Activated naive CD8-positive, alpha-beta T cell treated with anti-CD3 and anti-CD28 coated beads, Interleukin-2, amount 10 ng/mL, durations not matched to agents 7 days and 5 days (primary cell): ENCODE measurements at regions not wholly inside any gene's neighbourhood (a gene's known extent, or its start where the extent isn't known, plus 50 kb on each side); places are given as distances from the start of the nearest gene placed in this dataset.

Source experiments
- ATAC-seq: fragments of 150-1000 bp; cut with Tn5 transposase; one replicate; pipeline ENCODE4 v1.10.0; 2021; ENCODE audit warnings: low read depth, moderate library complexity
- POLR2A ChIA-PET: fragments of 350-600 bp; sonication (Branson Sonifier 250); formaldehyde crosslinking; loops from one replicate; lab custom pipeline; 2021; ENCODE audit warnings: antibody characterized with exemption; lab: Charles Lee
- DNase-seq: peaks from one replicate; pipeline ENCODE4 v3.0.0; 2021
- H3K27ac Mint-ChIP-seq: one replicate; pipeline ENCODE4 v1.8.0; 2022; ENCODE audit warnings: mild to moderate bottlenecking, mixed read lengths
- H3K27me3 Mint-ChIP-seq: one replicate; pipeline ENCODE4 v1.8.0; 2022; ENCODE audit warnings: mild to moderate bottlenecking, moderate library complexity, mixed read lengths
- H3K36me3 Mint-ChIP-seq: one replicate; pipeline ENCODE4 v1.8.0; 2021; ENCODE audit warnings: mild to moderate bottlenecking, mixed read lengths
- H3K4me1 Mint-ChIP-seq: one replicate; pipeline ENCODE4 v1.8.0; 2021; ENCODE audit warnings: mixed read lengths
- H3K4me3 Mint-ChIP-seq: one replicate; pipeline ENCODE4 v1.8.0; 2022; ENCODE audit warnings: mild to moderate bottlenecking, moderate library complexity, mixed read lengths
- H3K9me3 Mint-ChIP-seq: one replicate; pipeline ENCODE4 v1.8.0; 2021; ENCODE audit warnings: mixed read lengths

DNA sequence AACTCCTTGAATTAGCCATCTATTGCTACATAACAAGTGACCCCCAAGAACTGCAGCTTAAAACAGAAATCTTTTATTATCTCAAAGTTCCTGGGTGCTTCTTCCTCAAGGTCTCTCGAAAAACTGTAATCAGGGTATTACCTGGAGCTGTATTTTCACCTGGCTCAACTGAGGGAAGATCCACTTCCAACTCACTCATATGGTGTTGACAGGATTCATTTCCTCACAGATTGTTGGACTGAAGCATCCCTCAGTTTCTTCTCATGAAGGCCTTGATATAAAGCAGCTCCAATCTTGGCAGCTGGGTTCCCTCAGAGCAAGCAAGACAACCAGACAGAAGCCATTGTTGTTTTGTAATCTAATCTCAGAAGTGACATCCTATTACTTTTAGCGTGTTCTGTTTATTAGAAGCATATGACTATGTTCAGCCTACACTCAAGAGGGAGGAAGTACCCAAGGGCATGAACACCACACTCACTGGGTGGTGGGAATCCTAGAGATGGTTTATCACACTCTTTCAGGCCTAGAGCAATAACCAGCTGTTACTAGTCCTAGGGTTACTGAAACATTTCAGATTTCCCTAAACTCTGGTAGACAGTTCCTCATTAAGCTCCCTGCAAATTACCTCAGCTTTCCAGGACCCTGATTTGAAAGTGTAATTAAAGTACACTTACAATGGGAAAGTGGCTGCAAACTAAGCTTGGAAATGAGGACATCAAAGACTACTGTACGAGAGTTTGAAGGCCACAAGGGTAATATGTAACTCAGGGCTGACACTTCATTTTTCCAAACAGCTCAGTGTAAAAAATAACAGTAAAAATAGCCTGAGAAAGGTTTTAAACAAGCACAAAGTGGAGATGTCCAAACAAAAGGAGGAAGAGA lies 222.2 kb downstream of the SEC23A start:
- Mint-ChIP-seq H3K27ac (no peak overlapping the region), H3K36me3 (no peaks in the 10 kb centered on the region), H3K4me3 (no peak overlapping the region), H3K27me3 (peaks cover 19% of the 10 kb centered on the region), H3K9me3 (no peaks in the 10 kb centered on the region), H3K4me1 (no peaks in the 10 kb centered on the region)
- POLR2A ChIA-PET, result no interaction called here
- DNase-seq, result no peak
- ATAC-seq, result no peak

DNA sequence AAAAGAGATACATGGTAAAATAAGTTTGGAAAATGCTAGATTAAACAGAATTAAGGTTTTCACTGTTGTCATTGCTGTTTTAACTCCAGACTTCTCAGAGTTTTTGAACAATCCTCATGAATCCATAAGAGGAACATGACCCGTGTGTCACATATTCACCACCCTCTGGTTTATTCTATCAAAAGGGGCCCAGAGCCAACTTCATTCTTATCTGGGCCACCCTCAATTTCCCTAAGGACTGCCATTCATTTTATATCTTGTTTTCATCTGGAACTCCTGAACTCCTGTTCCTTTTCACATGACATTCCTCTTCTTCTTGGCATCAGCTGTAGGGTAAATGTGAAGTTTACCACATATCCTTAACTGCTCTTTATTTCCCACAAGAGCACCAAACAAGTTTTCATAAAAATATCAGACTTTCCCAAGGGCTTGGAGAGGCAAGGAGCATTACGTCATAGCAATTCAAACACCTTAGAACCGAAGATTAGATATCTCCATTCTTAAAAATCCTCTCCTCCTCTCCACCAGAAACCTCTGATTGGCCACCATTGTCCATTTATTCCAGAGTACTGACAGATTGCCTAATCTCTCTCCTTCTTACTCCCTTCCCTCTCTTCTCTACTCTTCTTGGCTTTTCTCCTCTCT lies 225.2 kb downstream of the SEC23A start:
- Mint-ChIP-seq H3K4me3 (no peak overlapping the region), H3K27me3 (peaks cover 15% of the 10 kb centered on the region), H3K9me3 (no peaks in the 10 kb centered on the region), H3K27ac (no peak overlapping the region), H3K36me3 (no peaks in the 10 kb centered on the region), H3K4me1 (no peaks in the 10 kb centered on the region)
- DNase-seq, result no peak
- POLR2A ChIA-PET, result no interaction called here
- ATAC-seq, result no peak

- H3K27ac Mint-ChIP-seq, result no peak overlapping the region
- no peaks in the 10 kb centered on the region for H3K36me3 Mint-ChIP-seq
- DNase-seq (no peak), ATAC-seq (no peak)
- POLR2A ChIA-PET, result no interaction called here
- H3K4me1 Mint-ChIP-seq, result no peaks in the 10 kb centered on the region
- H3K4me3 Mint-ChIP-seq, result no peak overlapping the region
- H3K27me3 Mint-ChIP-seq, result peaks cover 3% of the 10 kb centered on the region
- H3K9me3 Mint-ChIP-seq, result no peaks in the 10 kb centered on the region
These were observed 228.3 kb downstream of the SEC23A start for GRCh38 chr14:38874721-38875120.

DNA sequence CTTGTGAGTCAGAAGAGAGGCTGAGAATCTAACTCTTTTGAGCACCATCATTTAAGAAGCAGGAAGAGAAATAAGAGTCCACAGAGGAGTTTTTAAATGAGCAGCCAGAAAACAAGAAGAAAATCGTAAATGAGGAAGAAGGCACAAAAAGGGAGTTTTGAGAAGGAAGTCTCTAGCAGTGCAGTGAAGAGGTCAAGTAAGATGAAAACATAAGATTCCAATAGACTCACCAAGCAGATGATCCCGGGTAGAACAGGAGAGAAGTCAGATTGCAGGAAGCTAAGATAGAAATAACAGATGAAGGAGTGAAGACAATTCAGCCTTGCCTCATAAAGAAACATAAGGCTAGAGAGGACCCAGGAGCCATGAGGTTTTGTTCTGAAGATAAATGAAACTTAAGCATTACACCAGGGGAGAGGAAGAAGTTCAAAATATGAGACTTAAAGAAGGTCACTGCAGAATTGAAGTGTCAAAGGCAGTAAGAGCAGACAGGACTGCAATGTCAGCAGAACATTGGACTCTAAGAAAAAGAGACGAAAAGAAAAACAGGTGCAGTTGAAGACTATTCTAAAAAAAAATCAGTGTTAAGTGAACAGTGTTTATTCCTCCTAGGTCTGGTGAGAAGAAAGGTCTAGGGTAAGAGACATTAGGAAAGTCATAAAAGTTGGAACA lies 229.0 kb downstream of the SEC23A start:
- no peak overlapping the region for H3K4me3 Mint-ChIP-seq
- H3K36me3 Mint-ChIP-seq, result no peaks in the 10 kb centered on the region
- no peak overlapping the region for H3K27ac Mint-ChIP-seq
- no peaks in the 10 kb centered on the region for H3K9me3 Mint-ChIP-seq
- no peak for ATAC-seq
- POLR2A ChIA-PET, result no interaction called here
- no peak for DNase-seq
- H3K4me1 Mint-ChIP-seq, result no peaks in the 10 kb centered on the region
- H3K27me3 Mint-ChIP-seq, result peaks cover 3% of the 10 kb centered on the region

- ATAC-seq (no peak), DNase-seq (no peak)
- Mint-ChIP-seq H3K27ac (no peak overlapping the region), H3K4me3 (no peak overlapping the region), H3K9me3 (no peaks in the 10 kb centered on the region), H3K27me3 (no peaks in the 10 kb centered on the region), H3K36me3 (no peaks in the 10 kb centered on the region), H3K4me1 (no peaks in the 10 kb centered on the region)
- POLR2A ChIA-PET, result no interaction called here
These were observed 232.7 kb downstream of the SEC23A start for GRCh38 chr14:38870296-38870836.

DNA sequence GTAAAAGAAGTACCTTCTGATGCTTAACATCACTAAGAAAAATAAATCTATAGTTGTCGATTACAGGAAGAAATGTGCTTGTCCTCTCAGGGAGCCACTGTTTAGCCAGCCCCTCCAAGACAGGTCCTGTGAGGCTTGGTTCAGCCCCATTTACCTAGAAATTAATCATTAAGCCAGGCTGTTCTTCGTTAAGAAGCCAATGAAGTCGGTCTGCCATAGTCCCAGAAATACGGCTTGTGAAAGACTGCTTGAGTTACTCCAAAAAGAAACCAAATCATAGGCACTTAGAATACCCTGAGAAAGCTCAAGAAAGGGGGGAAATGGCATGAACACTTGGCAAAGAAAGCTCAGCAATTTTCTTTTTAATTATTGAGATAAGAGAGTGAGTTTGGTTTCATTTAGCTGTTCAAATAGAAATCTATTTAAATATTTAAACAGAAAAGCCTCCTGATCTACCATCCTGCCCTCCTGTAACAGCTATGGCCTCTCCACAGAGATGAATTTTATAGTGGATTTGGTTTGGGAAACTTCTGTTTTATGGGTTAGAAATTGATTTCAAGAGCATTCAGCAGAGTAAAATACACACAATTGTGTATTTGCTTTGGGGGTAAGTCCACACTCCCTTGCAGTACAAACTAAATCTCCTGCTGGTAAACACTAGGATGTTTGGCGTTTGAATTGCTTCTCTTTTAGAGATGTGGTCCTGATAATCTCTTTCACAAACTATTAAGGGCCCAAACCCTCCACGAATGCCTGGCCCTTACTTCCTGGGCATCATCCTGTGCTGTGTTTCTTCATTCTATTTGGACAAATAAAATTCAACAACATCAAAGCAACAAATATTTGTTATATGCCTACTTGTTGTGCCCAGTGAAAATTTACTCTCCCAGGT lies 234.4 kb downstream of the SEC23A start:
- no peak for ATAC-seq
- Mint-ChIP-seq H3K27ac (no peak overlapping the region), H3K4me3 (no peak overlapping the region), H3K27me3 (no peaks in the 10 kb centered on the region), H3K4me1 (no peaks in the 10 kb centered on the region), H3K9me3 (no peaks in the 10 kb centered on the region), H3K36me3 (no peaks in the 10 kb centered on the region)
- POLR2A ChIA-PET, result no interaction called here
- no peak for DNase-seq

DNA sequence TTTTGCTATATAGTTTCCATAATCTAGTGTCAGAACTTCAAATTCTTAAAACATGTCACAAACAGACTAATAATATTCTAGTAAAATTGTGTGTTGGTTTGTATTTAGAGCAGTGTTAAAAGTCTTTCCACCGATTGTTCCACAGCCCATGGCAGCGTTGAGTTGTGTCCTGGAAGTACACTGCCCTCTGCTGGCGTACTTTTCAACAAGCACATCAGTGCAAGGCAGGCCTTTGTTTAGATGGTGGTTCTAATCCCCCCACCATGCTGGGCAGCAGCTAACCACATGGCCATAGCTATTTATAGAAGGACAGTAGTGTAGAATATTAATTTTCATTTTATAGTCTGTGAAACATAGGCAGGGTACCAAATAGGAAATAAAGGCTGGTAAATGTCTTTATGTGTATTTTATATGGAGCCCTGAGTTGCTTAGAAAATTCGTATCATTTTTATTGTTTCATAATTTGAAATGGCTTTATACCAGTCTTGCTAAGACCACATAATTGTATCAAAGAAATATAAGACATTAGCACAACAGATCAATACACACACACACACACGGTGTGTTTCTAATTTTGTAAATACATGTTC lies 235.4 kb downstream of the SEC23A start:
- Mint-ChIP-seq H3K9me3 (no peaks in the 10 kb centered on the region), H3K36me3 (no peaks in the 10 kb centered on the region), H3K4me3 (no peak overlapping the region), H3K27ac (no peak overlapping the region), H3K27me3 (no peaks in the 10 kb centered on the region), H3K4me1 (no peaks in the 10 kb centered on the region)
- POLR2A ChIA-PET, result no interaction called here
- ATAC-seq (peak; percentile 82), DNase-seq (no peak)

DNA sequence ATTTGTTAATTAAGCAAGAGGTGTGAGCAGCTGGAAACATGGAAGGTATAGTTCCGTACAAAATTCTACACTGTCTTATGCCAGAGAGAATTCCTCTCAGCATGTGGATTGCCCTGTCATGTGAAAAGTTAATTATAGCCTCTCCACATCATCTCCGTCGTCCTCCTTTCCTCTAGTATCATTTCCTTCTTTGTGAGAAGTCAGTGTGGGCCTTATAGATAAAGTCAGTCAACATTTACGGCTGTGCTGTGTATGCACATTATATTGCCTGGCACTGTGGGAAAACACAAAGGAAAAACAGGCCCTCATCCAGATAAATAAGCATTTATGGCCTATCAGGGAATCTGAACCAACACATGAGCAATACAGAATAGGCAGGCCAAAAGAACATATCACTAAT lies 236.6 kb downstream of the SEC23A start:
- POLR2A ChIA-PET, result no interaction called here
- H3K36me3 Mint-ChIP-seq, result no peaks in the 10 kb centered on the region

DNA sequence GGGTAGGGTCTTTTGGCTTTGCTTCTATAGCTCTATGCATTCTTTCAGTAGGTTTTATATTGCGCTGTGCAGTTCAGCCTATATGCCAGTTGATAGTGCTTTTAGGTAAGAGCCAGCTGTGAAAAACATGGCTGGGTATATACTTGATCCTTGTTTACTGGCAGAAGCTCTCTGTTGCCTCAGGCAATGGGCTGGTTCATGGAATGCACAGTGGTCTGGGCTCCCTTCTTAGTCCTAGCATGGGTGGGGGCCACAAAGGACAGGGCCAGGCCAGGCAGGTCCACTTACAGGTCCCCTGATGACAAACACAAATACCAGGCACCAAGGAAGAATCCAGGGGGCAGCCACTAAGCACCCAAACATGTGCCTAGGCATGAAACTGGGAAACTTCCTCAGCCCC lies 240.7 kb downstream of the SEC23A start:
- Mint-ChIP-seq H3K4me1 (no peaks in the 10 kb centered on the region), H3K36me3 (no peaks in the 10 kb centered on the region), H3K9me3 (no peaks in the 10 kb centered on the region), H3K4me3 (no peak overlapping the region), H3K27me3 (peaks cover 9% of the 10 kb centered on the region), H3K27ac (no peak overlapping the region)
- DNase-seq (no peak), ATAC-seq (no peak)
- POLR2A ChIA-PET, result no interaction called here

More for the DNA sequence above, 236.6 kb downstream of the SEC23A start:
- Mint-ChIP-seq H3K27me3 (no peaks in the 10 kb centered on the region), H3K27ac (no peak overlapping the region), H3K9me3 (no peaks in the 10 kb centered on the region), H3K4me3 (no peak overlapping the region), H3K4me1 (no peaks in the 10 kb centered on the region)
- no peak for DNase-seq
- ATAC-seq, result no peak

DNA sequence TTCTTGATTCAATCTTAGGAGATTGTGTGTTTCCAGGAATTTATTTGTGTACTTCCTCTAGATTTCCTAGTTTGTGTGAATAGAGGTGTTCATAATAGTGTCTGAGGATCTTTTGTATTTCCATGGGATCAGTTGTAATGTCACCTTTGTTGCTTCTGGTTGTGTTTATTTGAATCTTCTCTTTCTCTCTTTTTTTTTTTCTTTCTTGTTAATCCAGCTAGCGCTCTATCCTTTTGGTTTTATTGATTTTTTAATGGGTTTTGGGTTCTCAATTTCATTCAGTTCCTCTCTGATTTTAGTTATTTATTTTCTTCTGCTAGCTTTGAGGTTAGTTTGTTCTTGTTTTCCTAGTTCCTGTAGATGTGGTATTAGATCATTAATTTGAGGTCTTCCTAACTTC lies 242.5 kb downstream of the SEC23A start:
- Mint-ChIP-seq H3K36me3 (no peaks in the 10 kb centered on the region), H3K27me3 (peaks cover 9% of the 10 kb centered on the region), H3K9me3 (no peaks in the 10 kb centered on the region)

DNA sequence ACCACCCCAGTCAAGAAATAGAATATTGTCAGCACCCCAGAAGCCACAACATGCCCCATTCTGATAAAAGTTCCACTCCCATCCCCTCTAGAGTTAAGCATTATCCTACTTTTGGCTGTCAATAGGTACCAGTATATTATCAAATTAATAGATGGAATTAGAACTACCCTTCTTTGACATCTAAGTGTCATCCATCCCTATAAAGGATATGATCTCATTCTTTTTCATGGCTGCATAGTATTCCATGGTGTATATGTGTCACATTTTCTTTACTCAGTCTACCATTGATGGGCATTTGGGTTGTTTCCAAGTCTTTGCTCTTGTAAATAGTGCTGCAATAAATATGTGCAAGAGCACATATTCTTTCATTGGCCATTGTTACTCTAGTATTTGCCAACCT lies 246.2 kb downstream of the SEC23A start:
- DNase-seq (no peak), ATAC-seq (no peak)
- Mint-ChIP-seq H3K27me3 (peaks cover 11% of the 10 kb centered on the region), H3K36me3 (no peaks in the 10 kb centered on the region), H3K27ac (no peak overlapping the region), H3K4me1 (no peaks in the 10 kb centered on the region), H3K4me3 (no peak overlapping the region), H3K9me3 (no peaks in the 10 kb centered on the region)
- POLR2A ChIA-PET, result no interaction called here

More for the DNA sequence above, 242.5 kb downstream of the SEC23A start:
- Mint-ChIP-seq H3K4me3 (no peak overlapping the region), H3K27ac (no peak overlapping the region), H3K4me1 (no peaks in the 10 kb centered on the region)
- DNase-seq, result no peak
- no peak for ATAC-seq
- POLR2A ChIA-PET, result no interaction called here

DNA sequence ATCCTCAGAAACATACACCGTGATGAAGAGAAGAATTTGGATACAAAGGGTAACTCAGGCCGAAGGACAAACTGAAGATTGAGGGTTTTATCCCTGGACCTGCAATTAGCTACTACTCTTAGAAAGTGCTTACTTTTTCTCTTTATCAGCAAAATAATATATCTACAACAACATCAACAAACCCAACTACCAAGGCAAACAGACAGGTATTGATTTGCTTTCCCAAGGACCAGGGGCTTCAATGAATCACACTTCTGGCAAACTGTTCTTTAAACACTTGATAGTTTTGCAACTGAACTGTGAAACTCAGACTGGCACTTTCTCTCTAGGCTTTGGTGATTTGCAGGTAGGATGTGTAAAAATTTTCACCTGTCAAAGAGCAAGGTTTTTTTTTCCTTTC lies 247.5 kb downstream of the SEC23A start:
- Mint-ChIP-seq H3K4me3 (no peak overlapping the region), H3K9me3 (no peaks in the 10 kb centered on the region), H3K36me3 (no peaks in the 10 kb centered on the region), H3K4me1 (no peaks in the 10 kb centered on the region), H3K27ac (no peak overlapping the region), H3K27me3 (peaks cover 7% of the 10 kb centered on the region)
- DNase-seq (no peak), ATAC-seq (no peak)
- POLR2A ChIA-PET, result no interaction called here
